OCI-LY7 (cell line): ENCODE measurements at regions not wholly inside any gene's neighbourhood (a gene's known extent, or its start where the extent isn't known, plus 50 kb on each side); places are given as distances from the start of the nearest gene placed in this dataset.

Experiments
- EZH2phosphoT487 ChIP-seq: fragments of 200-600 bp; sonication (generic); IDR thresholded peaks from 2 replicates; pipeline ENCODE4 v1.6.1; 2018; ENCODE audit warnings: low read depth, borderline replicate concordance, mild to moderate bottlenecking, mixed run types, antibody characterized with exemption, low read length, moderate library complexity, mixed read lengths
- TF ChIP-seq, protein P1 (sequence below): fragments of 200-600 bp; sonication (generic); conservative IDR thresholded peaks from 2 replicates; pipeline ENCODE4 v1.5.1; 2014; ENCODE audit warnings: mild to moderate bottlenecking, antibody characterized with exemption, low read length, moderate library complexity, mixed read lengths

DNA sequence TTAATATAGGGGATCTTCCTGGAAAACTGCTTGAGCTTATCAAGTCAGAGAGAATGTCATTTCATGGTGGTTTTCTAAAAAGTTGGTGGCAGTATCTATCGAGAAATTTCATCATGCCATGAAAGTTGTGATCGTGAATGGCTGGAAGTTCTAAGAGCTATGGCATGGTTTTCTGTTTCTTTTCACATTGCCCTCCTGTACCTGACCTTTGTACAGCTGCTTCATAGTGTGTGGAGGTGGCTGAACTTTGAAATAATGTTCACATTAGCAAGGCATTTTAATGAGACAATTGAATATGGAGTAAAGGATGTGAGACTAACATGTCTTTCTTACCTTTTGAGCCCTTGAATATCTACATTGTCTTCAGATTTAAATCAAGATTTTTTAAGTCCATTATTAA lies 278.2 kb upstream of the ID4 start:
- TF ChIP-seq, protein P1, sequence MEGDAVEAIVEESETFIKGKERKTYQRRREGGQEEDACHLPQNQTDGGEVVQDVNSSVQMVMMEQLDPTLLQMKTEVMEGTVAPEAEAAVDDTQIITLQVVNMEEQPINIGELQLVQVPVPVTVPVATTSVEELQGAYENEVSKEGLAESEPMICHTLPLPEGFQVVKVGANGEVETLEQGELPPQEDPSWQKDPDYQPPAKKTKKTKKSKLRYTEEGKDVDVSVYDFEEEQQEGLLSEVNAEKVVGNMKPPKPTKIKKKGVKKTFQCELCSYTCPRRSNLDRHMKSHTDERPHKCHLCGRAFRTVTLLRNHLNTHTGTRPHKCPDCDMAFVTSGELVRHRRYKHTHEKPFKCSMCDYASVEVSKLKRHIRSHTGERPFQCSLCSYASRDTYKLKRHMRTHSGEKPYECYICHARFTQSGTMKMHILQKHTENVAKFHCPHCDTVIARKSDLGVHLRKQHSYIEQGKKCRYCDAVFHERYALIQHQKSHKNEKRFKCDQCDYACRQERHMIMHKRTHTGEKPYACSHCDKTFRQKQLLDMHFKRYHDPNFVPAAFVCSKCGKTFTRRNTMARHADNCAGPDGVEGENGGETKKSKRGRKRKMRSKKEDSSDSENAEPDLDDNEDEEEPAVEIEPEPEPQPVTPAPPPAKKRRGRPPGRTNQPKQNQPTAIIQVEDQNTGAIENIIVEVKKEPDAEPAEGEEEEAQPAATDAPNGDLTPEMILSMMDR, result no peak
- no peak for TF ChIP-seq EZH2phosphoT487
